Epidermal melanocyte (primary cell): ENCODE measurements at regions not wholly inside any gene's neighbourhood (a gene's known extent, or its start where the extent isn't known, plus 50 kb on each side); places are given as distances from the start of the nearest gene placed in this dataset.
"Not testable (repeated sequence)": the region's sequence is repeated elsewhere in the genome, so short reads cannot be mapped to it uniquely, and the experiment has no call there.

Source experiments
- DNase-seq: peaks from one replicate; pipeline ENCODE4 v3.0.0; 2011; ENCODE audit warnings: low spot score; ENCODE audit not compliant: insufficient read length

GRCh38 chr4:128758314-128758922 lies 51.1 kb upstream of the JADE1 start:
- DNase-seq = no peak

- DNase-seq = no peak
Measured at GRCh38 chr4:128757712-128758111, 51.8 kb upstream of the JADE1 start.

GRCh38 chr4:128751354-128751753 lies 58.1 kb upstream of the JADE1 start:
- no peak for DNase-seq

- not testable (repeated sequence) for DNase-seq
Measured at GRCh38 chr4:128741748-128742147, 67.8 kb upstream of the JADE1 start.

- DNase-seq = no peak
Measured at GRCh38 chr4:128737098-128737513, 72.4 kb upstream of the JADE1 start.

GRCh38 chr4:128735714-128736113 lies 73.8 kb upstream of the JADE1 start:
- no peak for DNase-seq

GRCh38 chr4:128728190-128728589 lies 81.3 kb upstream of the JADE1 start:
- no peak for DNase-seq

GRCh38 chr4:128727658-128728057 lies 81.8 kb upstream of the JADE1 start:
- DNase-seq = no peak

GRCh38 chr4:128725405-128726055 lies 84.0 kb upstream of the JADE1 start:
- no peak for DNase-seq

GRCh38 chr4:128722911-128723310 lies 86.6 kb upstream of the JADE1 start:
- DNase-seq = no peak

- DNase-seq = no peak
Measured at GRCh38 chr4:128721896-128722295, 87.6 kb upstream of the JADE1 start.

GRCh38 chr4:128720270-128720669 lies 89.2 kb upstream of the JADE1 start:
- no peak for DNase-seq

GRCh38 chr4:128718768-128719167 lies 90.7 kb upstream of the JADE1 start:
- DNase-seq = no peak

GRCh38 chr4:128716338-128716737 lies 93.2 kb upstream of the JADE1 start:
- DNase-seq = no peak

GRCh38 chr4:128715616-128716015 lies 93.9 kb upstream of the JADE1 start:
- no peak for DNase-seq

GRCh38 chr4:128711361-128711760 lies 98.1 kb upstream of the JADE1 start:
- no peak for DNase-seq

- no peak for DNase-seq
Measured at GRCh38 chr4:128709268-128709667, 100.2 kb upstream of the JADE1 start.

GRCh38 chr4:128707864-128708263 lies 101.6 kb upstream of the JADE1 start:
- no peak for DNase-seq

GRCh38 chr4:128703948-128704347 lies 105.6 kb upstream of the JADE1 start:
- no peak for DNase-seq

GRCh38 chr4:128700659-128701350 lies 108.7 kb upstream of the JADE1 start:
- no peak for DNase-seq

- DNase-seq = no peak
Measured at GRCh38 chr4:128698386-128698785, 111.1 kb upstream of the JADE1 start.

- DNase-seq = no peak
Measured at GRCh38 chr4:128697323-128697722, 112.2 kb upstream of the JADE1 start.

- DNase-seq = no peak
Measured at GRCh38 chr4:128690011-128690410, 119.5 kb upstream of the JADE1 start.
